ENCODE measurements at regions not wholly inside any gene's neighbourhood (a gene's known extent, or its start where the extent isn't known, plus 50 kb on each side); places are given as distances from the start of the nearest gene placed in this dataset.

GRCh38 chr7:83791737-83792136, 142.8 kb upstream of the SEMA3E start:
- Histone ChIP-seq H3K27me3 (ENCODE audit: control insufficient read depth, insufficient read depth, low read length) (no peaks in the 10 kb centered on the region), H3K4me3 (ENCODE audit: low read length in 3 of 3) (no peak overlapping the region), H3K9ac (ENCODE audit: low read length in 3 of 3) (no peak overlapping the region), H3K27ac (ENCODE audit: low read depth in 2 of 2, low read length in 2 of 2) (no peak overlapping the region), H3K4me1 (ENCODE audit: control insufficient read depth in 2 of 3, insufficient read depth in 2 of 3, low read depth in 1 of 3, low read length in 3 of 3) (no peaks in the 10 kb centered on the region), H3K36me3 (ENCODE audit: control insufficient read depth in 2 of 3, insufficient read depth in 3 of 3, low read length in 3 of 3) (no peaks in the 10 kb centered on the region), H3K9me3 (ENCODE audit: control insufficient read depth in 2 of 3, insufficient read depth in 1 of 3, low read length in 3 of 3) (peaks cover 0 to 2% (median 0%) of the 10 kb centered on the region in 3 donors)
- FAIRE-seq (no peak), DNase-seq (no peak)
- TF ChIP-seq CTCF (IDR thresholded peaks at IDR 0.05; ENCODE audit: borderline replicate concordance, extremely low read depth, insufficient read depth) = no peak
- intact Hi-C loops (cut with DNase I) = no loop called here

- H3K9me3 ChIP-seq (ENCODE audit: control insufficient read depth in 2 of 3, insufficient read depth in 1 of 3, low read length in 3 of 3) = peaks cover 0 to 2% (median 0%) of the 10 kb centered on the region in 3 donors
- no peak overlapping the region for H3K9ac ChIP-seq (ENCODE audit: low read length in 3 of 3)
- intact Hi-C loops (cut with DNase I) = no loop called here
- H3K36me3 ChIP-seq (ENCODE audit: control insufficient read depth in 2 of 3, insufficient read depth in 3 of 3, low read length in 3 of 3) = no peaks in the 10 kb centered on the region
- TF ChIP-seq CTCF (IDR thresholded peaks at IDR 0.05; ENCODE audit: borderline replicate concordance, extremely low read depth, insufficient read depth) = no peak
- no peak overlapping the region for H3K4me3 ChIP-seq (ENCODE audit: low read length in 3 of 3)
- FAIRE-seq = no peak
- no peak for DNase-seq
- no peaks in the 10 kb centered on the region for H3K4me1 ChIP-seq (ENCODE audit: control insufficient read depth in 2 of 3, insufficient read depth in 2 of 3, low read depth in 1 of 3, low read length in 3 of 3)
- no peaks in the 10 kb centered on the region for H3K27me3 ChIP-seq (ENCODE audit: control insufficient read depth, insufficient read depth, low read length)
- no peak overlapping the region for H3K27ac ChIP-seq (ENCODE audit: low read depth in 2 of 2, low read length in 2 of 2)
Observed at GRCh38 chr7:83786858-83787257, 137.9 kb upstream of the SEMA3E start.

- intact Hi-C loops (cut with DNase I) = no loop called here
- Histone ChIP-seq H3K27me3 (ENCODE audit: control insufficient read depth, insufficient read depth, low read length) (no peaks in the 10 kb centered on the region), H3K9me3 (ENCODE audit: control insufficient read depth in 2 of 3, insufficient read depth in 1 of 3, low read length in 3 of 3) (no peaks in the 10 kb centered on the region), H3K4me3 (ENCODE audit: low read length in 3 of 3) (no peak overlapping the region), H3K36me3 (ENCODE audit: control insufficient read depth in 2 of 3, insufficient read depth in 3 of 3, low read length in 3 of 3) (no peaks in the 10 kb centered on the region), H3K4me1 (ENCODE audit: control insufficient read depth in 2 of 3, insufficient read depth in 2 of 3, low read depth in 1 of 3, low read length in 3 of 3) (no peaks in the 10 kb centered on the region), H3K9ac (ENCODE audit: low read length in 3 of 3) (no peak overlapping the region), H3K27ac (ENCODE audit: low read depth in 2 of 2, low read length in 2 of 2) (no peak overlapping the region)
- FAIRE-seq = no peak
- no peak for TF ChIP-seq CTCF (IDR thresholded peaks at IDR 0.05; ENCODE audit: borderline replicate concordance, extremely low read depth, insufficient read depth)
- no peak for DNase-seq
Observed at GRCh38 chr7:83782628-83783027, 133.7 kb upstream of the SEMA3E start.

GRCh38 chr7:83778073-83778443, 129.1 kb upstream of the SEMA3E start:
- Histone ChIP-seq H3K27ac (ENCODE audit: low read depth in 2 of 2, low read length in 2 of 2) (no peak overlapping the region), H3K4me1 (ENCODE audit: control insufficient read depth in 2 of 3, insufficient read depth in 2 of 3, low read depth in 1 of 3, low read length in 3 of 3) (no peaks in the 10 kb centered on the region), H3K27me3 (ENCODE audit: control insufficient read depth, insufficient read depth, low read length) (no peaks in the 10 kb centered on the region), H3K36me3 (ENCODE audit: control insufficient read depth in 2 of 3, insufficient read depth in 3 of 3, low read length in 3 of 3) (no peaks in the 10 kb centered on the region), H3K9ac (ENCODE audit: low read length in 3 of 3) (no peak overlapping the region), H3K4me3 (ENCODE audit: low read length in 3 of 3) (no peak overlapping the region), H3K9me3 (ENCODE audit: control insufficient read depth in 2 of 3, insufficient read depth in 1 of 3, low read length in 3 of 3) (no peaks in the 10 kb centered on the region)
- TF ChIP-seq CTCF (IDR thresholded peaks at IDR 0.05; ENCODE audit: borderline replicate concordance, extremely low read depth, insufficient read depth) = no peak
- DNase-seq (no peak), FAIRE-seq (no peak)
- intact Hi-C loops (cut with DNase I) = no loop called here
